NCI-H69 (cell line): ENCODE measurements at regions not wholly inside any gene's neighbourhood (a gene's known extent, or its start where the extent isn't known, plus 50 kb on each side); places are given as distances from the start of the nearest gene placed in this dataset.
"Not testable (repeated sequence)": the region's sequence is repeated elsewhere in the genome, so short reads cannot be mapped to it uniquely, and the experiment has no call there.

Experiments
- DNase-seq: peaks from one replicate; lab custom pipeline; 2025; lab: John Stamatoyannopoulos, UW

GRCh38 chr2:145591109-145591809 is 1071.3 kb upstream of the ZEB2 start:
- no peak for DNase-seq

GRCh38 chr2:145587922-145588321 is 1068.0 kb upstream of the ZEB2 start:
- DNase-seq, result no peak

- no peak for DNase-seq
These were observed 1064.4 kb upstream of the ZEB2 start for GRCh38 chr2:145584353-145584752.

- peak; percentile 57 for DNase-seq
These were observed 1053.7 kb upstream of the ZEB2 start for GRCh38 chr2:145573608-145574007.

- DNase-seq, result no peak
These were observed 1052.3 kb upstream of the ZEB2 start for GRCh38 chr2:145572238-145572637.

- no peak for DNase-seq
These were observed 1049.2 kb upstream of the ZEB2 start for GRCh38 chr2:145569108-145569507.

- DNase-seq, result peak; percentile 88
These were observed 1044.1 kb upstream of the ZEB2 start for GRCh38 chr2:145563741-145564615.

- DNase-seq, result no peak
These were observed 1041.2 kb upstream of the ZEB2 start for GRCh38 chr2:145561152-145561551.

- no peak for DNase-seq
These were observed 1038.9 kb upstream of the ZEB2 start for GRCh38 chr2:145558617-145559350.

GRCh38 chr2:145555360-145555759 is 1035.4 kb upstream of the ZEB2 start:
- no peak for DNase-seq

- DNase-seq, result peak; percentile 90
These were observed 1031.8 kb upstream of the ZEB2 start for GRCh38 chr2:145551686-145552085.

GRCh38 chr2:145548479-145548878 is 1028.6 kb upstream of the ZEB2 start:
- no peak for DNase-seq

- DNase-seq, result no peak
These were observed 1027.7 kb upstream of the ZEB2 start for GRCh38 chr2:145547620-145548019.

GRCh38 chr2:145546091-145546490 is 1026.2 kb upstream of the ZEB2 start:
- DNase-seq, result peak; percentile 51

- DNase-seq, result no peak
These were observed 1023.9 kb upstream of the ZEB2 start for GRCh38 chr2:145543856-145544255.

- DNase-seq, result no peak
These were observed 1023.2 kb upstream of the ZEB2 start for GRCh38 chr2:145543155-145543554.

GRCh38 chr2:145541028-145541427 is 1021.1 kb upstream of the ZEB2 start:
- no peak for DNase-seq

- DNase-seq, result no peak
These were observed 1018.9 kb upstream of the ZEB2 start for GRCh38 chr2:145538661-145539350.

- no peak for DNase-seq
These were observed 1010.7 kb upstream of the ZEB2 start for GRCh38 chr2:145530653-145531052.

GRCh38 chr2:145524836-145525235 is 1004.9 kb upstream of the ZEB2 start:
- no peak for DNase-seq

GRCh38 chr2:145524303-145524702 is 1004.4 kb upstream of the ZEB2 start:
- no peak for DNase-seq

GRCh38 chr2:145519254-145519653 is 999.3 kb upstream of the ZEB2 start:
- not testable (repeated sequence) for DNase-seq
